T47D (cell line): ENCODE measurements at regions not wholly inside any gene's neighbourhood (a gene's known extent, or its start where the extent isn't known, plus 50 kb on each side); places are given as distances from the start of the nearest gene placed in this dataset.

Source experiments
- DNase-seq, 2 experiments: peaks; one replicate each; pipeline versions ENCODE4 v3.0.0 to v3.0.0-alpha.2; 2011 to 2012; ENCODE audit warnings: low read depth in 1 of 2, low spot score in 1 of 2
- JUND ChIP-seq: IDR thresholded peaks from 2 replicates; pipeline ENCODE4 v1.6.1; 2012; ENCODE audit warnings: low read depth
- in situ Hi-C: cut with HindIII; loops from 2 replicates; pipeline ENCODE4 v1.10.0; 2016; ENCODE audit warnings: low sequenced_read_pairs, low pct_unique_long_range_greater_than_20kb

GRCh38 chr16:6027733-6028132, 930.1 kb upstream of the EEF2KMT start:
- no peak for DNase-seq
- in situ Hi-C loops: no loop called here
- TF ChIP-seq JUND: no peak

- no peak for TF ChIP-seq JUND
- DNase-seq: no peak
- in situ Hi-C loops: no loop called here
Measured at GRCh38 chr16:6023449-6023848, 925.9 kb upstream of the EEF2KMT start.

GRCh38 chr16:6021276-6021943, 923.8 kb upstream of the EEF2KMT start:
- in situ Hi-C loops: no loop called here
- no peak for DNase-seq
- no peak for TF ChIP-seq JUND

- no peak for DNase-seq
- in situ Hi-C loops: no loop called here
- TF ChIP-seq JUND: no peak
Measured at GRCh38 chr16:6020162-6020985, 922.8 kb upstream of the EEF2KMT start.

GRCh38 chr16:6019490-6019991, 921.9 kb upstream of the EEF2KMT start:
- DNase-seq: no peak
- TF ChIP-seq JUND: no peak
- in situ Hi-C loops: no loop called here

- TF ChIP-seq JUND: no peak
- in situ Hi-C loops: no loop called here
- no peak for DNase-seq
Measured at GRCh38 chr16:6018848-6019489, 921.4 kb upstream of the EEF2KMT start.

- TF ChIP-seq JUND: no peak
- peak; percentile 77 to 80 for DNase-seq
- in situ Hi-C loops: no loop called here
Measured at GRCh38 chr16:6016530-6017184, 919.1 kb upstream of the EEF2KMT start.

- DNase-seq: no peak
- TF ChIP-seq JUND: no peak
- in situ Hi-C loops: no loop called here
Measured at GRCh38 chr16:6012716-6013115, 915.1 kb upstream of the EEF2KMT start.

GRCh38 chr16:6009151-6009550, 911.6 kb upstream of the EEF2KMT start:
- in situ Hi-C loops: no loop called here
- no peak for DNase-seq
- no peak for TF ChIP-seq JUND

GRCh38 chr16:6008670-6009069, 911.1 kb upstream of the EEF2KMT start:
- DNase-seq: no peak
- no peak for TF ChIP-seq JUND
- in situ Hi-C loops: no loop called here

- in situ Hi-C loops: no loop called here
- no peak for TF ChIP-seq JUND
- no peak for DNase-seq
Measured at GRCh38 chr16:5993356-5993755, 895.8 kb upstream of the EEF2KMT start.

GRCh38 chr16:5982979-5983378, 885.4 kb upstream of the EEF2KMT start:
- no peak for TF ChIP-seq JUND
- no peak for DNase-seq
- in situ Hi-C loops: no loop called here
